ENCODE measurements at regions not wholly inside any gene's neighbourhood (a gene's known extent, or its start where the extent isn't known, plus 50 kb on each side); places are given as distances from the start of the nearest gene placed in this dataset.

DNA sequence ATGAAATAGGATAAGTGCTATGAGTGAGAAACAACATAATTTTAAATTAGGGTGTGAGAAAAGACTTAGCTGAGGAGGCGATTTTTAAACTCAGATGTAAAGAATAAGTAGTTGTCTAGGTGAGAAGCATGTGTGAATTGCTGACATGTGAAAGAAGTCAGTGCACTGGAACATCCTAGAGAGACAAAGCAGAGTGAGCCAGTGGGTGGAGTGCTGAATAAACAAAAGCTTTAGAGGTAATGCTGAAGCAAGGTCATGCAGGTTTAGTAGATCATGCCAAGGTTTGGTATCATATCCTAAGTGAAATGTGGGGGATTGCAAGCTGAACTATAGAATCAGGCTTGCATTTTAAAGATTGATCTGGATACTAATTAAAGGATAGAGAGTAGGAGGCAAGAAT is 89.4 kb downstream of the KIF2B start:
- TF ChIP-seq ZFX (IDR thresholded peaks at IDR 0.05): no peak
- TF ChIP-seq, protein P1, sequence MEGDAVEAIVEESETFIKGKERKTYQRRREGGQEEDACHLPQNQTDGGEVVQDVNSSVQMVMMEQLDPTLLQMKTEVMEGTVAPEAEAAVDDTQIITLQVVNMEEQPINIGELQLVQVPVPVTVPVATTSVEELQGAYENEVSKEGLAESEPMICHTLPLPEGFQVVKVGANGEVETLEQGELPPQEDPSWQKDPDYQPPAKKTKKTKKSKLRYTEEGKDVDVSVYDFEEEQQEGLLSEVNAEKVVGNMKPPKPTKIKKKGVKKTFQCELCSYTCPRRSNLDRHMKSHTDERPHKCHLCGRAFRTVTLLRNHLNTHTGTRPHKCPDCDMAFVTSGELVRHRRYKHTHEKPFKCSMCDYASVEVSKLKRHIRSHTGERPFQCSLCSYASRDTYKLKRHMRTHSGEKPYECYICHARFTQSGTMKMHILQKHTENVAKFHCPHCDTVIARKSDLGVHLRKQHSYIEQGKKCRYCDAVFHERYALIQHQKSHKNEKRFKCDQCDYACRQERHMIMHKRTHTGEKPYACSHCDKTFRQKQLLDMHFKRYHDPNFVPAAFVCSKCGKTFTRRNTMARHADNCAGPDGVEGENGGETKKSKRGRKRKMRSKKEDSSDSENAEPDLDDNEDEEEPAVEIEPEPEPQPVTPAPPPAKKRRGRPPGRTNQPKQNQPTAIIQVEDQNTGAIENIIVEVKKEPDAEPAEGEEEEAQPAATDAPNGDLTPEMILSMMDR (conservative IDR thresholded peaks at IDR 0.05): no peak
- H3K27ac ChIP-seq: no peak overlapping the region

DNA sequence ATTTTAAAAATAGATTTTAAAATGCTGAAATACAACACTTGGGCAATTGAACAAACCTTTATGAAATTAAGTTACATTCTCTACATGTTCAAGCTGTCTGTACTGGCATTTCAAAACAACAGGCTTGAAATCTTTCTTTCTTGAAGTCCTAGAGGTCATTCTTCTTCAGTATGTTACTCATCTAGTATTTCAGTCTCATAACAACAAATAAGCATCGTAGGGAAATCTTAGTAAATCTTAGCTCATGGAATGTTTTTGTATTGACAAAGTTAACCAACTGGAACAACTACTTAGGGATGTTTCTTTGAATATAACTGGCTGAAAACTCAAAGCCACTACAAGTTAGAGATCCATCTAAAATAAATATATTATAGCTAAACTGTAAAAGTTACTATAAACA is 96.6 kb downstream of the KIF2B start:
- TF ChIP-seq, protein P1 (conservative IDR thresholded peaks at IDR 0.05): no peak
- H3K27ac ChIP-seq: no peak overlapping the region

DNA sequence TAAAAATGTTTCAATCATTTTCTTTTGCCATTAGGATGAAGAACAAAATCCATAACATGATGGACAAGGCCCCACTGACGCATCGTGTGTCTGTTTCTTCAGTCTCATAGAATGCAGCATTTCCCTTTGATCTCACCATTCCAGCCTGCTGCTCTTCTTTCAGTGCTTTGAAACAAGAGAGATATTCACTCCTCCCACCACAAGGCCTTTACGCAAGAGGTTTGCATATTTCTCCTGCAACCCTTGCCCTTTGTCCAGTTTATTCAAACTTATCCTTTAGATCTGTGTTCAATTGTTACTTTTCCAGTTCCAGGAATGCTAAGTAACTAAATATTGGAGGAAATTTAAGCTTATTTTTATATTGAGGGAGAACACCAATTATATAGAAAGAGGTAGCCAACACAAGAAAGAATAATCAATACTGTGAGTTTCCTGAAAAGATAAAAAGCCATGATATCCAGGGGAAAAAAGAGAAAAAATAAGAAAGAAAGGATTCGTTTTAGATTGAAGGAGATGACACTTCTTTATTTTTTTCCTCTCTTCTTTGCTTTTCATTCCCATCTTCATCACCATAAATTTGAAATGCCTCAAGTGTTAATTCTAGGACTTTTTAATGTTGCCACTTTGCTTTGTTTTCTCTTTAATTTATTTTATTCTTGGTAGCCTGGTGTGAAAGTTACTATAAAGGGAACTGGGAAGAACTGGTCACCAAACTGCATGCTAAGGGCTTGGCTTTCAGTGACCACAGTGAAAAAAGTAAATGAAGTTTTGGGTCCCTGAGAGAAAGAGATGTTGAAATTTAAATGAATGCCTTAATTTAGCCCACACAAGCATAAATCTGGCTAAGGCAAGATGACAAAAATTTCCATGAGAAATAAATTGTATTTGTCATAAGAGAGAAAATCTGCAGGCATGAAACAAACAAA is 102.1 kb downstream of the KIF2B start:
- no peak for TF ChIP-seq ZFX (IDR thresholded peaks at IDR 0.05)
- TF ChIP-seq, protein P1 (conservative IDR thresholded peaks at IDR 0.05): no peak
- no peak overlapping the region for H3K27ac ChIP-seq

DNA sequence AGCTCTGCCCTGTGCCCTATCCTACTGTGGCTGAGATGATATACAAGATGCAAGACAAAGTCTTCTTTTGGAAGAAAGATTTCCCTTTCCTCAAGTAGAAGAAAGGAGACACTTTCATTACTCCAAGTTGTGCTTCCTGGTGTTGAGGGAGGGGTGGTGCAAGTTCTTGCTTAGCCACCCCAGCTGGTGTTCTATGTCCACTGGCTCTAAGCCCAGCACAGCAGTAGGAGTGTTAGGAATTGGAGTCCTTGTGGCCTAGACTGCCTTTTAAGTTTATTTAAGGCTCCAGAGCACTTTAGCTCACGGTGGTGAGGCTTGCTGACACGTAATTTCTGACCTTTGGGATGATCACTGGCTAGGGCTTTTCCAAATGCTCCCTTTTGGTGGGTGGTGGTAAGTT is 109.7 kb downstream of the KIF2B start:
- no peak for TF ChIP-seq ZFX (IDR thresholded peaks at IDR 0.05)
- no peak overlapping the region for H3K27ac ChIP-seq

DNA sequence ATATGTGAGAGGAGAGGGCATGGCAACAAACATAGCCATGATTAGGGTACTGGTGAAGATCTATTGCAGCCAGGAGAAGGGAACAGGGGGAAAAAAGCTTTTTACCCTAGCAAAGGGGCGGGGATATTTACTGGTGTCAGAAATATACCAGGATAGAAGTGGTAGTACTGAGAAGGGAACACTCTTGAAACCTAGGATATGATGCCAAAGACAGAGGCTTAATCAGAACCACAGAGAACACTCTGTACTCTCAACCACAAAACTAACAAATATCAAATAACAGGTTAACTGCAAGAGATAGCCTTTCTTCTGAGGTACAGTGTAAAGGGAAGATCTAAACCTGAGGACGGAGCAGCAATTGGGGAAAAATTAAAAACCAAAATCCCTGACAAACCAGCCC is 112.2 kb downstream of the KIF2B start:
- no peak overlapping the region for H3K27ac ChIP-seq
- no peak for TF ChIP-seq ZFX (IDR thresholded peaks at IDR 0.05)
- TF ChIP-seq, protein P1 (conservative IDR thresholded peaks at IDR 0.05): no peak

DNA sequence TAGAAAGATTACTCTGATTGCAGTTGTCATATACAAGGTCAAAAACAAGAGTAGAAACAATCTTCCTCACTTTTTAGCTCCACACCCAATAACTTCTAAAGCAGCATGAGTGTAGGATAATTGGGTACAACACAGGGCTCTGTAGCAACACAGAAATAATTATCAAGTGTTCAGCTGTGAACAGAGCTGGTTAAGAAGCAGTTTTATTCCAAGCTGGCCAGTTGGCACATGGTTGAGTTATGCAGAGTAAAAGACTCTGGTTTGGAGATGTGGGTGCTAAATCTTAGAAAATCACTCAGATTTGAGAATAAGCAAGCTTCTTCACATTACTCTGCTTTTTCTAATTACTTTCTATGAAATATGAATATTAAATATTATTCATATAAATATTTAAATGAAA is 118.5 kb downstream of the KIF2B start:
- no peak for TF ChIP-seq ZFX (IDR thresholded peaks at IDR 0.05)
- TF ChIP-seq, protein P1 (conservative IDR thresholded peaks at IDR 0.05): no peak

DNA sequence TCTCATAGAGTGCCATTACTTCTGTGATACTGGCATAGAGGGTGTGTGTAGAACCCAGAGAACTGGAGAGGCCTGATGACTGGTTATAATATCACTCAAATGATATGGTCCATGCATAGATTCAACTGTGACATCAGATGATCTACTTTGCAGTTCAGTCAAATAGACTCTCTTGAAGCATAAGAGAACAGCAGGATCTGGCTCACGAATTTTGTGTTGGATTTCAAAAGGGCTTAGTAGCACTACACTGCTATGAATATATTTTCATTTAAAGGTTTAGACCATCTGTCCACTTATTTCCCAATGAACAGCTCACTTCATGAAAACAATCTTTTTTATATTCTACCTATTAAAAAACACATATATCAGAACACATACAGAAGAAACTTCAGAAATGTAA is 119.7 kb downstream of the KIF2B start:
- H3K27ac ChIP-seq: no peak overlapping the region
- no peak for TF ChIP-seq ZFX (IDR thresholded peaks at IDR 0.05)
- TF ChIP-seq, protein P1 (conservative IDR thresholded peaks at IDR 0.05): no peak

More for the DNA sequence above, 118.5 kb downstream of the KIF2B start:
- H3K27ac ChIP-seq: no peak overlapping the region

DNA sequence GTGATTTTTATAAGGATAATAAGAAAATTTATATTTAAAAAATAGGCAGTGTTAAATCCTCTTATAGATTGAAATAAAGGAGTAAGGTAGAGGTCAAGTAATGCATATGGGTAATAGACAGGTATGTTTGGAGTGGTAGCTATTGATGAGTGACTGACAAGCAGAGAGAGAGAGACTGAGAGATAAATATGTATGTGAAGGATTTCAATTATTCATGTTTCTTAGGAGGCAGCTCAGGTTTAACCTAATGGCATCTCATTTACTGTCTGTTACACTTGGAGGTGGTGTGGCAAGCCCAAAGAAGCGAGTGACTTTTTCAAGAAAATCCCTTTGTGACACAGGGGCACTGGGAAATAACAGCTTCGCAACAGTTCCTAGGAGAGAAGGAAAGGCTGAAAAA is 120.2 kb downstream of the KIF2B start:
- H3K27ac ChIP-seq: no peak overlapping the region
- TF ChIP-seq, protein P1 (conservative IDR thresholded peaks at IDR 0.05): no peak
- no peak for TF ChIP-seq ZFX (IDR thresholded peaks at IDR 0.05)

Data from C4-2B (cell line).